ENCODE measurements at regions not wholly inside any gene's neighbourhood (a gene's known extent, or its start where the extent isn't known, plus 50 kb on each side); places are given as distances from the start of the nearest gene placed in this dataset.

DNA sequence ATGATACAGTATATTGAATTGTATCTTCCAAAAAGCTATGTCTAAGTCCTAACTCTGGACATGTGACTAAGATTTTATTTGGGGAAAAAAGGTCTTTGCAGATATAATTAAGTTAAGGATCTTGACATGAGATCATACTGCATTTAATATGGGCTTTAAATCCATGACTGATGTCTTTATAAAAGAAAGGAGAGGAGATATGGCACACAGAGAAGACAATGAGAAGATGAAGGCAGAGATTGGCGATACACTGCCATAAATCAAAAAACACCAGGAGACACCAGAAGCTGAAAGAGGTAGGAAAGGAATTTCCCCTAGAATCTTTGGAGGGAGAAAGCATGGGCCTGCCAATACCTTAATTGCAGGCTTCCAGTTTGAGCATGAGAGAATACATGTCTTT, 1450.2 kb downstream of the HACE1 start:
- no peak overlapping the region for H3K4me2 ChIP-seq (ENCODE audit: insufficient read depth, low read length)
- no peaks in the 10 kb centered on the region for H3K9me3 ChIP-seq (replicated peaks; ENCODE audit: control insufficient read depth, insufficient read depth, low read length)
- CTCF ChIA-PET: no interaction called here
- no peaks in the 10 kb centered on the region for H3K4me1 ChIP-seq (ENCODE audit: control insufficient read depth, extremely low read depth, insufficient read depth, low read length)
- POLR2A ChIA-PET: no interaction called here
- no peaks in the 10 kb centered on the region for H3K79me2 ChIP-seq (ENCODE audit: control insufficient read depth, insufficient read depth, low read length)
- H3K36me3 ChIP-seq (ENCODE audit: control insufficient read depth in 2 of 2, extremely low read depth in 1 of 2, insufficient read depth in 2 of 2, low read length in 2 of 2): no peaks in the 10 kb centered on the region
- H3K9ac ChIP-seq (replicated peaks; ENCODE audit: extremely low read depth, insufficient read depth, low read length): no peak overlapping the region
- H4K20me1 ChIP-seq (replicated peaks; ENCODE audit: control insufficient read depth, extremely low read depth, insufficient read depth, low read length): no peaks in the 10 kb centered on the region
- H3K4me3 ChIP-seq (replicated peaks in 1 of 3; ENCODE audit: insufficient read depth in 1 of 3, low read depth in 1 of 3, low read length in 3 of 3): no peak overlapping the region
- no peaks in the 10 kb centered on the region for H3K9me1 ChIP-seq (replicated peaks; ENCODE audit: control insufficient read depth, extremely low read depth, insufficient read depth, low read length)
- H3K27me3 ChIP-seq (ENCODE audit: control insufficient read depth in 2 of 2, insufficient read depth in 2 of 2, low read length in 2 of 2): no peaks in the 10 kb centered on the region
- TF ChIP-seq GATA2 (IDR thresholded peaks at IDR 0.05; ENCODE audit: insufficient read depth, insufficient read length, low read depth, low read length) (no peak), EZH2 (IDR thresholded peaks at IDR 0.05; ENCODE audit: borderline replicate concordance, low read depth, low read length, severe bottlenecking) (no peak), POLR2AphosphoS5 (IDR thresholded peaks at IDR 0.05; ENCODE audit: insufficient read depth, low read depth, low read length) (no peak), JUN (IDR thresholded peaks at IDR 0.05; ENCODE audit: borderline replicate concordance, insufficient read depth, insufficient read length, low read depth) (no peak), CTCF (IDR thresholded peaks at IDR 0.05; ENCODE audit: extremely low read depth in 1 of 2, insufficient read depth in 1 of 2, low read depth in 1 of 2, low read length in 2 of 2) (no peak), FOS (IDR thresholded peaks at IDR 0.05; ENCODE audit: borderline replicate concordance, insufficient read depth, low read length) (no peak)
- TF ChIP-seq, protein P1, sequence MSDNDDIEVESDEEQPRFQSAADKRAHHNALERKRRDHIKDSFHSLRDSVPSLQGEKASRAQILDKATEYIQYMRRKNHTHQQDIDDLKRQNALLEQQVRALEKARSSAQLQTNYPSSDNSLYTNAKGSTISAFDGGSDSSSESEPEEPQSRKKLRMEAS (IDR thresholded peaks at IDR 0.05; ENCODE audit: insufficient read depth, insufficient read length): no peak
- intact Hi-C loops (cut with micrococcal nuclease): no loop called here
- H3K27ac ChIP-seq (ENCODE audit: insufficient read depth, low read depth, low read length): no peak overlapping the region
- dilution Hi-C loops (cut with MboI; ENCODE audit: extremely low pct_ligation_motif_present, low sequenced_read_pairs): no loop called here
- BruUV-seq (replicated peaks): no TSS peak
- FAIRE-seq (no peak), DNase-seq (ENCODE audit: low read depth, low spot score) (no peak)
- H2AFZ ChIP-seq (ENCODE audit: low read depth, low read length): no peak overlapping the region

Measured in endothelial cell of umbilical vein (primary cell).